HG02852 (cell line): ENCODE measurements at regions not wholly inside any gene's neighbourhood (a gene's known extent, or its start where the extent isn't known, plus 50 kb on each side); places are given as distances from the start of the nearest gene placed in this dataset.

Experiments
- ATAC-seq: cut with Tn5 transposase; IDR thresholded peaks from one replicate; pipeline ENCODE4 v1.9.1; 2021; ENCODE audit warnings: mild to moderate bottlenecking, moderate library complexity; ENCODE audit not compliant: unreplicated experiment

- ATAC-seq = no peak
These were observed 215.1 kb upstream of the GGTLC1 start for GRCh38 chr20:24203526-24204183.

GRCh38 chr20:24199501-24199900 is 210.9 kb upstream of the GGTLC1 start:
- no peak for ATAC-seq

GRCh38 chr20:24194143-24194542 is 205.6 kb upstream of the GGTLC1 start:
- ATAC-seq = no peak

- no peak for ATAC-seq
These were observed 202.3 kb upstream of the GGTLC1 start for GRCh38 chr20:24190905-24191304.

- no peak for ATAC-seq
These were observed 197.2 kb upstream of the GGTLC1 start for GRCh38 chr20:24185791-24186190.

- no peak for ATAC-seq
These were observed 192.6 kb upstream of the GGTLC1 start for GRCh38 chr20:24181151-24181550.

- no peak for ATAC-seq
These were observed 180.7 kb upstream of the GGTLC1 start for GRCh38 chr20:24169256-24169655.

- ATAC-seq = no peak
These were observed 177.8 kb upstream of the GGTLC1 start for GRCh38 chr20:24166412-24166811.

- no peak for ATAC-seq
These were observed 177.5 kb upstream of the GGTLC1 start for GRCh38 chr20:24166123-24166381.

- ATAC-seq = no peak
These were observed 176.9 kb upstream of the GGTLC1 start for GRCh38 chr20:24165301-24166122.

- no peak for ATAC-seq
These were observed 175.8 kb upstream of the GGTLC1 start for GRCh38 chr20:24164360-24164759.

GRCh38 chr20:24163506-24163905 is 174.9 kb upstream of the GGTLC1 start:
- no peak for ATAC-seq

- no peak for ATAC-seq
These were observed 172.1 kb upstream of the GGTLC1 start for GRCh38 chr20:24160563-24161281.

GRCh38 chr20:24158281-24158680 is 169.7 kb upstream of the GGTLC1 start:
- ATAC-seq = no peak

- no peak for ATAC-seq
These were observed 168.6 kb upstream of the GGTLC1 start for GRCh38 chr20:24157213-24157612.

GRCh38 chr20:24153101-24154040 is 164.8 kb upstream of the GGTLC1 start:
- ATAC-seq = no peak

GRCh38 chr20:24151621-24152294 is 163.2 kb upstream of the GGTLC1 start:
- no peak for ATAC-seq

GRCh38 chr20:24150406-24150805 is 161.8 kb upstream of the GGTLC1 start:
- no peak for ATAC-seq

GRCh38 chr20:24149881-24150307 is 161.3 kb upstream of the GGTLC1 start:
- no peak for ATAC-seq

GRCh38 chr20:24149175-24149574 is 160.6 kb upstream of the GGTLC1 start:
- no peak for ATAC-seq
